ENCODE measurements at regions not wholly inside any gene's neighbourhood (a gene's known extent, or its start where the extent isn't known, plus 50 kb on each side); places are given as distances from the start of the nearest gene placed in this dataset.

DNA sequence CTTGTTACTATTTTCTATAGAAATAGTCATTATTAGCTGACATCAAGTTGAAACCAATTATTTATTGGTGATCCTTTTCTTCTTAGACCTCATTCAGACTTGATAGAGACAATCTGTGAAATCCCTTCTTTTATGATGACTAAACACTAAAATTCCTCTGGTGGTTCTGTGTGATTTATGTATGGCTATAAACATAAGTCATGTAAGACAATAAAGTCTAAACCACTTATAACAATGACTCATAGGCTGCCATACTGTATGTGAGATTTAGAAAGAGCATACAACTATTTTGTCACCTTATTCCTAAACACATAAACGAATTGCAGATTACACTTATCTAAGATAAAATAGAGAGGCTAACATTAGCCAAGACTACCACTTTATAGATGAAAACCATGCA lies 101.1 kb upstream of the PRR32 start:
- TF ChIP-seq, protein P1, sequence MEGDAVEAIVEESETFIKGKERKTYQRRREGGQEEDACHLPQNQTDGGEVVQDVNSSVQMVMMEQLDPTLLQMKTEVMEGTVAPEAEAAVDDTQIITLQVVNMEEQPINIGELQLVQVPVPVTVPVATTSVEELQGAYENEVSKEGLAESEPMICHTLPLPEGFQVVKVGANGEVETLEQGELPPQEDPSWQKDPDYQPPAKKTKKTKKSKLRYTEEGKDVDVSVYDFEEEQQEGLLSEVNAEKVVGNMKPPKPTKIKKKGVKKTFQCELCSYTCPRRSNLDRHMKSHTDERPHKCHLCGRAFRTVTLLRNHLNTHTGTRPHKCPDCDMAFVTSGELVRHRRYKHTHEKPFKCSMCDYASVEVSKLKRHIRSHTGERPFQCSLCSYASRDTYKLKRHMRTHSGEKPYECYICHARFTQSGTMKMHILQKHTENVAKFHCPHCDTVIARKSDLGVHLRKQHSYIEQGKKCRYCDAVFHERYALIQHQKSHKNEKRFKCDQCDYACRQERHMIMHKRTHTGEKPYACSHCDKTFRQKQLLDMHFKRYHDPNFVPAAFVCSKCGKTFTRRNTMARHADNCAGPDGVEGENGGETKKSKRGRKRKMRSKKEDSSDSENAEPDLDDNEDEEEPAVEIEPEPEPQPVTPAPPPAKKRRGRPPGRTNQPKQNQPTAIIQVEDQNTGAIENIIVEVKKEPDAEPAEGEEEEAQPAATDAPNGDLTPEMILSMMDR (IDR thresholded peaks at IDR 0.05; ENCODE audit: control extremely low read depth in 1 of 3, insufficient read depth in 1 of 3, low read depth in 1 of 3, low read length in 3 of 3) = no peak
- TF ChIP-seq POLR2A (IDR thresholded peaks at IDR 0.05; ENCODE audit: control extremely low read depth in 1 of 2, low read depth in 2 of 2, low read length in 2 of 2) (no peak), SIN3A (conservative IDR thresholded peaks at IDR 0.05 in 1 of 2, IDR thresholded peaks at IDR 0.05 in 1 of 2; ENCODE audit: low read depth in 1 of 2, low read length in 2 of 2) (no peak), SUZ12 (IDR thresholded peaks at IDR 0.05; ENCODE audit: low read length) (no peak), CHD1 (IDR thresholded peaks at IDR 0.05; ENCODE audit: low read depth, low read length) (no peak), ZNF274 (IDR thresholded peaks at IDR 0.05; ENCODE audit: borderline replicate concordance, extremely low read depth, low read length) (no peak), JUND (IDR thresholded peaks at IDR 0.05; ENCODE audit: low read length) (no peak), POLR2AphosphoS5 (IDR thresholded peaks at IDR 0.05; ENCODE audit: low read depth, low read length) (no peak)
- TF ChIP-seq, protein P2, sequence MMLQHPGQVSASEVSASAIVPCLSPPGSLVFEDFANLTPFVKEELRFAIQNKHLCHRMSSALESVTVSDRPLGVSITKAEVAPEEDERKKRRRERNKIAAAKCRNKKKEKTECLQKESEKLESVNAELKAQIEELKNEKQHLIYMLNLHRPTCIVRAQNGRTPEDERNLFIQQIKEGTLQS (IDR thresholded peaks at IDR 0.05; ENCODE audit: insufficient read depth, low read depth, low read length) = no peak

Measured in H1 (cell line).